ENCODE measurements at regions not wholly inside any gene's neighbourhood (a gene's known extent, or its start where the extent isn't known, plus 50 kb on each side); places are given as distances from the start of the nearest gene placed in this dataset.
"Not testable (repeated sequence)": the region's sequence is repeated elsewhere in the genome, so short reads cannot be mapped to it uniquely, and the experiment has no call there.

GRCh38 chr3:69483449-69483848 is 97.6 kb upstream of the FRMD4B start:
- ATAC-seq = no peak

- not testable (repeated sequence) for ATAC-seq
Observed at GRCh38 chr3:69480986-69481385, 95.1 kb upstream of the FRMD4B start.

GRCh38 chr3:69474186-69474585 is 88.3 kb upstream of the FRMD4B start:
- no peak for ATAC-seq

GRCh38 chr3:69472093-69472492 is 86.2 kb upstream of the FRMD4B start:
- ATAC-seq = no peak

- peak; percentile 57 for ATAC-seq
Observed at GRCh38 chr3:69463531-69463930, 77.6 kb upstream of the FRMD4B start.

- no peak for ATAC-seq
Observed at GRCh38 chr3:69462826-69463100, 76.9 kb upstream of the FRMD4B start.

GRCh38 chr3:69462022-69462825 is 76.3 kb upstream of the FRMD4B start:
- ATAC-seq = peak; percentile 94

- ATAC-seq = no peak
Observed at GRCh38 chr3:69460034-69460433, 74.1 kb upstream of the FRMD4B start.

GRCh38 chr3:69458803-69459365 is 73.0 kb upstream of the FRMD4B start:
- ATAC-seq = no peak

- ATAC-seq = no peak
Observed at GRCh38 chr3:69456631-69457030, 70.7 kb upstream of the FRMD4B start.

GRCh38 chr3:69454204-69454787 is 68.4 kb upstream of the FRMD4B start:
- no peak for ATAC-seq

- ATAC-seq = no peak
Observed at GRCh38 chr3:69452295-69452694, 66.4 kb upstream of the FRMD4B start.

GRCh38 chr3:69451594-69451993 is 65.7 kb upstream of the FRMD4B start:
- ATAC-seq = no peak

GRCh38 chr3:69448877-69449276 is 63.0 kb upstream of the FRMD4B start:
- no peak for ATAC-seq

- no peak for ATAC-seq
Observed at GRCh38 chr3:69446402-69447072, 60.6 kb upstream of the FRMD4B start.

- no peak for ATAC-seq
Observed at GRCh38 chr3:69445498-69445897, 59.6 kb upstream of the FRMD4B start.

GRCh38 chr3:69445024-69445423 is 59.1 kb upstream of the FRMD4B start:
- no peak for ATAC-seq

- no peak for ATAC-seq
Observed at GRCh38 chr3:69443457-69443920, 57.6 kb upstream of the FRMD4B start.

GRCh38 chr3:69442771-69443311 is 57.0 kb upstream of the FRMD4B start:
- no peak for ATAC-seq

GRCh38 chr3:69441732-69442131 is 55.8 kb upstream of the FRMD4B start:
- ATAC-seq = no peak

- no peak for ATAC-seq
Observed at GRCh38 chr3:69441040-69441439, 55.2 kb upstream of the FRMD4B start.

- peak; percentile 68 for ATAC-seq
Observed at GRCh38 chr3:69439643-69440270, 53.9 kb upstream of the FRMD4B start.

- ATAC-seq = no peak
Observed at GRCh38 chr3:69438476-69438875, 52.6 kb upstream of the FRMD4B start.

Data from esophagus mucosa (tissue), 1 donor.